ENCODE measurements at regions not wholly inside any gene's neighbourhood (a gene's known extent, or its start where the extent isn't known, plus 50 kb on each side); places are given as distances from the start of the nearest gene placed in this dataset.

DNA sequence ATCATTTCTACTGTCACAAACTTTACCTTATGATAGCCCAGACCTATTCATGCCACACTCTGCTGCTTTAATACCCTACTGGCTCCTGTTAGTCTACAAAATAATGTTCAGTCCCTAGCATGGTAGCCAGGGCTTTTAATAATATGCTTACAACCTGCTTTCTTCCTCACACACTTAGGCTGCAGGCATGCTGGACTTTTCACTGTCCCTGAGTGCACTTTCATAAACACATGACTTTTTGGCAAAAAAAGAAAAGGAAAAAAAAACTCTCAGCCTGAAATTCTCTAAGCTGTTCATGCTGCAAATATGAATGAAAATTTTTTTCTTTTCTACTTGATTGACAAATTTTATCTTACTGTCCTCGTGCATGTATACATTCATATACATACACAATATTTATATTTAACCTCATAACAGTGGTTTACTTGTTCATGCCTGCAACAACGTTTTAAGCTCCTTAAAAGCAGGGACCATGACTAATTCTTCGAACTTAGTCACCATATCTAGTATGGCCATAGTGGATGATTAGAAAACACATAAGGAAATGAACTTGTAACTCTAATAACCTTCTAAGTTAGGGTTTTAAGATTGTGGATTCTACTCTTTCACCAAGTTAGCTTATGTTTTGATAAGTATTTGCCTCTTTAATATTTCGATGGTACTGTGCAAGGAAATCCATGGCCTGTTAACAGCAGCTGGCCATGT, 229.5 kb downstream of the SPCS3 start:
- no peak overlapping the region for H3K4me2 ChIP-seq (ENCODE audit: low read length)
- no peaks in the 10 kb centered on the region for H3K36me3 ChIP-seq (ENCODE audit: control insufficient read depth in 1 of 2, insufficient read depth in 2 of 2, low read length in 2 of 2)
- ChIA-PET CTCF (no interaction called here), POLR2A (no interaction called here), RAD21 (ENCODE audit: low non-redundant PET in 1 of 2, low total read pairs in 2 of 2, uncharacterized antibody in 2 of 2, unreplicated experiment in 2 of 2) (no interaction called here)
- H3K4me1 ChIP-seq (ENCODE audit: control insufficient read depth in 1 of 2, insufficient read depth in 2 of 2, low read length in 2 of 2): no peaks in the 10 kb centered on the region
- no peaks in the 10 kb centered on the region for H3K79me2 ChIP-seq (ENCODE audit: insufficient read depth, low read length)
- ATAC-seq (no peak), DNase-seq (ENCODE audit: low read depth, low spot score) (no peak)
- no peak overlapping the region for H2AFZ ChIP-seq (ENCODE audit: low read depth, low read length, poor library complexity, severe bottlenecking)
- intact Hi-C loops (cut with micrococcal nuclease): no loop called here
- no peaks in the 10 kb centered on the region for H3K9me2 ChIP-seq (ENCODE audit: insufficient read depth)
- no peak overlapping the region for H3K4me3 ChIP-seq (replicated peaks in 1 of 2; ENCODE audit: low read depth in 1 of 2, low read length in 2 of 2)
- no peak overlapping the region for H3K9ac ChIP-seq (ENCODE audit: low read length)
- H4K20me1 ChIP-seq (ENCODE audit: insufficient read depth): no peaks in the 10 kb centered on the region
- no peaks in the 10 kb centered on the region for H3K9me3 ChIP-seq (ENCODE audit: control insufficient read depth in 1 of 2, insufficient read depth in 1 of 2, low read depth in 1 of 2, low read length in 2 of 2)
- no peak overlapping the region for H3K27ac ChIP-seq (ENCODE audit: low read depth, low read length)
- no TSS peak for BruUV-seq (replicated peaks)
- TF ChIP-seq ELF1 (IDR thresholded peaks at IDR 0.05; ENCODE audit: borderline replicate concordance, low read depth) (no peak), FOSL1 (IDR thresholded peaks at IDR 0.05; ENCODE audit: low read depth) (no peak), SIN3A (IDR thresholded peaks at IDR 0.05; ENCODE audit: low read depth) (no peak), CEBPB (IDR thresholded peaks at IDR 0.05; ENCODE audit: low read depth) (no peak), EGR1 (IDR thresholded peaks at IDR 0.05; ENCODE audit: low read depth) (no peak), EZH2 (IDR thresholded peaks at IDR 0.05) (no peak), SP1 (IDR thresholded peaks at IDR 0.05; ENCODE audit: low read depth) (no peak), SRF (IDR thresholded peaks at IDR 0.05; ENCODE audit: low read depth) (no peak), RAD21 (IDR thresholded peaks at IDR 0.05; ENCODE audit: low read depth) (no peak), EZH2phosphoT487 (IDR thresholded peaks at IDR 0.05; ENCODE audit: borderline replicate concordance) (no peak)
- TF ChIP-seq, protein P1, sequence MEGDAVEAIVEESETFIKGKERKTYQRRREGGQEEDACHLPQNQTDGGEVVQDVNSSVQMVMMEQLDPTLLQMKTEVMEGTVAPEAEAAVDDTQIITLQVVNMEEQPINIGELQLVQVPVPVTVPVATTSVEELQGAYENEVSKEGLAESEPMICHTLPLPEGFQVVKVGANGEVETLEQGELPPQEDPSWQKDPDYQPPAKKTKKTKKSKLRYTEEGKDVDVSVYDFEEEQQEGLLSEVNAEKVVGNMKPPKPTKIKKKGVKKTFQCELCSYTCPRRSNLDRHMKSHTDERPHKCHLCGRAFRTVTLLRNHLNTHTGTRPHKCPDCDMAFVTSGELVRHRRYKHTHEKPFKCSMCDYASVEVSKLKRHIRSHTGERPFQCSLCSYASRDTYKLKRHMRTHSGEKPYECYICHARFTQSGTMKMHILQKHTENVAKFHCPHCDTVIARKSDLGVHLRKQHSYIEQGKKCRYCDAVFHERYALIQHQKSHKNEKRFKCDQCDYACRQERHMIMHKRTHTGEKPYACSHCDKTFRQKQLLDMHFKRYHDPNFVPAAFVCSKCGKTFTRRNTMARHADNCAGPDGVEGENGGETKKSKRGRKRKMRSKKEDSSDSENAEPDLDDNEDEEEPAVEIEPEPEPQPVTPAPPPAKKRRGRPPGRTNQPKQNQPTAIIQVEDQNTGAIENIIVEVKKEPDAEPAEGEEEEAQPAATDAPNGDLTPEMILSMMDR (IDR thresholded peaks at IDR 0.05 in 2 of 3, conservative IDR thresholded peaks at IDR 0.05 in 1 of 3; ENCODE audit: borderline replicate concordance in 1 of 3, insufficient read depth in 1 of 3, low read depth in 2 of 3, low read length in 2 of 3): no peak
- no peaks in the 10 kb centered on the region for H3K27me3 ChIP-seq (ENCODE audit: insufficient read depth, low read length)
